NCI-H2107 treated with DMSO at 0.1 percent for 48 hours (cell line): ENCODE measurements at regions not wholly inside any gene's neighbourhood (a gene's known extent, or its start where the extent isn't known, plus 50 kb on each side); places are given as distances from the start of the nearest gene placed in this dataset.
"Not testable (repeated sequence)": the region's sequence is repeated elsewhere in the genome, so short reads cannot be mapped to it uniquely, and the experiment has no call there.

Experiments
- DNase-seq: peaks from one replicate; lab custom pipeline; 2025; ENCODE audit not compliant: unreplicated experiment; lab: John Stamatoyannopoulos, UW

DNA sequence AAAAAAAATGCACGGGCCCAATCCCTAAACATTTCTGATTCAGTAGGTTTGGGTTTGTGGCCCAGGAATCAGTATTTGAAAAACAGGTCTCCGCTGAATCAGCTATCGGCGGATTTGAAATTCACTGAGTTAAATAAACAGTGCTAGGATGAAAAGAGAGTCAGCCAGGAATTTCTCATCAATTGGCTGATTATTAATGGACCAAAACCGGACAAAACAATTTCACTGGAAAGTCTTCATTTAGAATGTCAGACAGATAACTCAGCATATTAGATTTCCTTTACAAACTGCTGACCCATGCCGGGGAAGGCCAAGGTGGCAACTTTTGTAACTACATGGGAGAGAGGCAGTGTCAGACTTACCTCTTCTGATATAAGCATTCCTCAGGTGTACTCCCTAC is 99.4 kb upstream of the LSM6 start:
- no peak for DNase-seq

GRCh38 chr4:146073517-146073916 is 102.0 kb upstream of the LSM6 start:
- DNase-seq, result no peak

- no peak for DNase-seq
These were observed 103.1 kb upstream of the LSM6 start for GRCh38 chr4:146072376-146072775.

GRCh38 chr4:146071390-146071789 is 104.1 kb upstream of the LSM6 start:
- DNase-seq, result no peak

DNA sequence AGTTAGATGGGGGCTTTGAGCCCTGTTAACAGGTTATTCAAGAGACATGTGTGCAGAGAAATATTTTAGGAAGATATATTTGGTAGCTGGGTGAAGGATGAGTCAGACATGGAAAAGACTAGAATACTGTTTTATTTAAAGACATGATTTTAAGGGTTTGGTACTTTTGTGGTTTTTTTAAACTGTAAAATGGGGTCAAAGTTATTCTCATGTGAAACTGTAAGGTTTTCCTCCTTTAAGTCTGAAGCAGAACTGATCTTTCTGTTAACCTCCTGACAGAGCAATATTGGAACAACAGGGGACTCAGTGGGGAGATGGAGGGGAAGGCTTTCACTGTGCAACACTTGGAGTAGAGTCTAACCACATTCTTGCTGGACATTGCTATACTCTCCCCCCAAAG is 112.4 kb upstream of the LSM6 start:
- DNase-seq, result no peak

DNA sequence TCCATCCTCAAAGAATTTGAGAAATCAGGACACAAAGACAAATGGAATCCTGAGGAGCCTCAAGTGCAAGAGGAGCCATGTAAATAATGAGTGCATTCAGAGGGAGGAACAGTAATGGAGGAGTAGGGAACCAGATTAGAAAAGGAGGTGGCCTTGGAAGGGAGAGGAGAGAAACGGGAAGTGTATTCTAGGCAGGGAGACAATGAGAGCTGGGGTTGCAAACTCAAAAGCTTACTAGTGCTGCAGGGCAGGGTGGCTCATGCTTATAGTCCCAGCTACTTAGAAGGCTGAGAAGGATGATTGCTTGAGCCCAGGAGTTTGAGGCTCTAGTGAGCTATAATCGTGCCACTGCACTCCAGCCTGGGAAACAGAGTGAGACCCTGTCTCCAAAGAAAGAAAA is 113.2 kb upstream of the LSM6 start:
- no peak for DNase-seq

DNA sequence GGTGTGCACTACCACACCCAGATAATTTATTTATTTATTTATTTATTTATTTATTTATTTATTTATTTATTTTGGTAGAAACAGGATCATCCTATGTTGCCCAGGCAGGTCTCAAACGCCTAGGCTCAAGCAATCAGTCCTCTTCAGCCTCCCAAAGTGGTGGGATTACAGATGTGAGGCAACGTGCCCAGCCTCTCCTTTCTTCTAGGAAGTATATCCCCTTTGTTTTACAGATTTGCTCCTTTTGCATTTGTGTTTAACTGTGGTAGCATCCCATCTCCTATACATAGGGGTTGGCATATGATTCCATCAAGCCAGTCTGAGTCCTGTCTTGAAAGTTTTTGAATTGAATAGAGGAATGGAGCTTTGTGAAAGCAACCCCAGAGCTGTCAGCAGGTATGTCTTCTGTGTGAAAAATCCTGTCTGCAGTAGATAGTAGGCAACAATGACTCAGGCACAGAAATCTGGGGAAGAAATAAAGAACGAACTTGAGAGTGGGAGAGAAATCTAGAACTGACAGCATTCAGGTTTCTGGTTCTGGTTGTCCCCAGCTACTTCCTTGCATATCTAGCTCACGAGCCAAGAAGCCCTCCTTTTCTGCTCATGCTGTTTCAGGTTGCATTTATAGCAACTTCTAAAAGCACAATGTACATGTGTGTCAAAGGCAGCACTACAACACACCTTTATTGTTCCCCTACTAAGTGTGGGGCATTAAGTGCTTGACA is 113.7 kb upstream of the LSM6 start:
- no peak for DNase-seq

GRCh38 chr4:146059865-146060264 is 115.7 kb upstream of the LSM6 start:
- no peak for DNase-seq

GRCh38 chr4:146059151-146059550 is 116.4 kb upstream of the LSM6 start:
- no peak for DNase-seq

DNA sequence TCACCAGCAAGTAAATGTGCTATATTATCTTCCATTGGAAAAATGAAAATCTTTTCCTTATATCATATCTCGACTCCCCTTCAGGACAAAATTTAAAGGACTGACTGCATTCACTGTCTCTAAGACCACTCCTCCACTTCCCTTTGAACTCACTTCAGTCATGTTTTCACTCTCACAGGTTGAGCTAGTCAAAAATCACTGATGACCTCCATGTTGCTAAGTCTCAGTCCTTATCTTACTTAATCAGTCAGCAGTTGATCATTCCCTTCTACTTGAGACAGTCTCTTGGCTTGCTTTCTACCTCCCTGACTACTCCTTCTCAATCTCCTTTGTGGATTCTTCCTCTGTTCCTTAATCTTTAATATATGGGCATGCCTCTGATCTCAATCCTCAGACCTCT is 117.0 kb upstream of the LSM6 start:
- no peak for DNase-seq

DNA sequence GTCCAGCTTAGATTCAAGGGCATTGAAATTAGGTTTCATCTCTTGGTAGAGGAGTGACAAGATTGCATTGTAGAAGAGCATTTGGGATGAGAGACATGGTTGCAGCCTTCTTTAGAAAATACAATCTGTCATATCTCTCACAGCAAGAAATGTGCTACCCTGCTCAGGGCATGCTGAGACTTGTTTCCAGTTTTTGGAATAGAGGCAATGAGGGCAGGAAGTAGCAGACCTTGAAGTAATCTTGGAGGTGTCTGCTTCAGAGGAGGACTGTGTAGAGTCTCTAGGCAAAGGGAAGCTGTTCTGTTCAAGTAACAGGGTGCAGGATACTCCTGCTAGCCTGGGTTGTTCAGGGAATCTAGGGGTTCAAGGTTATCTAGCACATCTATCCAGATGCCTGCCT is 116.1 kb upstream of the ZNF827 start:
- DNase-seq, result no peak

GRCh38 chr4:146053891-146054290 is 115.3 kb upstream of the ZNF827 start:
- DNase-seq, result no peak

DNA sequence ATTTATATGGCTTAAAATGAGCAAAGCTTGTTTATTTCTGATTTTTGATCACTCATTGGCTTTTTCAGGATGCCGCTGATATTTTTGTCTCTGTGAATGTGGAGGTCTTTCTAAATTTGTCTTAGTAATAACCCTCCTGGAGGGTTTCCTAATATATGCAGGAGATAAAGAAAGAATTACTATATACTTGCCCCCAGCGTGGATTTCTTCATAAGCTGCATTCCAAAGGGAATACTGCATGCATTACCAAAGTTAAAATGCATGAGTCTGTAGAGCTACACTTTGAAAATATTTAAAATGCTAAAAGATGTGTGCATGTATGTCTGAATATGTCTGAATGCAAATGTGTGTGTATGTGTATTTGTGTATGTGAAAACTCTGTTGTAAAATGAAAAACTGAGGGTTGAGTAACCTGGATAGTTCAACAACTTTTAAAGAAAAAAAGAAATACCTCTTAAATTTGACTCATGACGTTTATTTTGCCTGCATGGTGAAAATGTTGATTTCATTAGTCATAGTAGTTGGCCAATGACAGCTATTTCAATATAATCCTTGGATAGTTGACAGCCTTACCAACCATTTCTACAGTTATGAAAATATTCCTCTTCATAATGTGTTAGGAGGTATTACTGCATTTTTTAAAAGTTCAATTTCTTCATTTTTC is 113.2 kb upstream of the ZNF827 start:
- no peak for DNase-seq

DNA sequence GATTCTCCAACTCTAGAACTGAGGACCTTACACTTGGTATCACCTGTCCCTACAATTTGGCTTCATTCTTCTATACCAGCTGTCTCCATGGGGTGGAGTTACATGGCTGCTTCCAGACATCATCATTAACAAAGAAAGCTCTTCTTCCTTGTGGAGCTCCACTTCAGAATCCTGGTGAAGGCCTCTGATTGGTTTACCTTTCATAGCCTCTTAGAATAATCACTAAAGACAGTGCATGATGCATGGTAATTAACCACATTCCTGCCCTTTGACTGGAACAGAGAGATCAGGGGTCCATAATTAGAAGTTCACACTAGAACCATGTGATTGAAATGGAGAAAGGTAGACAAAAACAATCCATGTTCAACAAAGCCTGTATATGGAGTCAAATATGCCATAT is 112.6 kb upstream of the ZNF827 start:
- DNase-seq, result no peak

DNA sequence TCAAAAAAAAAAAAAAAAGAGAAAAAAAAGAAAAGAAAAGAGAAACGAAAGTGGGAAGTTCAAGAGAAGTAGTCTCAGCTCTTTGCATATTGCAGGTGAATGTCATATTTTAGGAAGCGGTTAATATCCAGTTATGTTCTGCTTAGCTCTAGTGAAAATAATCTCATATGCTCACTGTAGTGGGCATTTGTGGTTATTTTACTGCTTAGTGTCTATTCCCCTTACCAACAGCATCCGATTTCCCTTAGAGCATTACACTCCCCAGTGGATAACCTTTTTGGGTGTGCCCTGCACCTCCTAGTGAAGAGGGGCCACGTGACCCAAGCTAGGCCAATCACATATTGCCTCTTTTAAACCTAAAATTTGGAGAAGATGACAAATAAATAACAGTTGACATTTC is 111.2 kb upstream of the ZNF827 start:
- DNase-seq, result no peak

DNA sequence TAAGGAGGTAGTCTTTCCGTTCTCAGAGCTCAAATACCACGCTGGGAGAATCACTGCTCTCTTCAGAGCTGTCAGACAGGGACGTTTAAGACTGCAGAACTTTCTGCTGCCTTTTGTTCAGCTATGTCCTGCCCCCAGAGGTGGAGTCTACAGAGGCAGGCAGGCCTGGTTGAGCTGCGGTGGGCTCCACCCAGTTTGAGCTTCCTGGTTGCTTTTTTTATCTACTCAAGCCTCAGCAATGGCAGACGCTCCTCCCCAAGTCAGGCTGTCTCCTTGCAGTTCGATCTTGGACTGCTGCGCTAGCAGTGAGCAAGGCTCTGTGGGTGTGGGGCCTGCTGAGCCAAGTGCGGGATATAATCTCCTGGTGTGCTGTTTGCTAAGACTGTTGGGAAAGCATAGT is 109.1 kb upstream of the ZNF827 start:
- DNase-seq, result not testable (repeated sequence)

- DNase-seq, result no peak
These were observed 102.7 kb upstream of the ZNF827 start for GRCh38 chr4:146041139-146042004.

- no peak for DNase-seq
These were observed 102.0 kb upstream of the ZNF827 start for GRCh38 chr4:146040623-146041022.

- DNase-seq, result no peak
These were observed 94.5 kb upstream of the ZNF827 start for GRCh38 chr4:146033149-146033548.

GRCh38 chr4:146032234-146032860 is 93.7 kb upstream of the ZNF827 start:
- DNase-seq, result no peak

GRCh38 chr4:146029939-146030710 is 91.5 kb upstream of the ZNF827 start:
- DNase-seq, result no peak
